Fibroblast of villous mesenchyme (primary cell): ENCODE measurements at regions not wholly inside any gene's neighbourhood (a gene's known extent, or its start where the extent isn't known, plus 50 kb on each side); places are given as distances from the start of the nearest gene placed in this dataset.

Source experiments
- DNase-seq: peaks from one replicate; pipeline ENCODE4 v3.0.0-alpha.2; 2010; ENCODE audit warnings: low read depth
- H3K4me3 ChIP-seq: 2 replicates; pipeline ENCODE4 v1.5.1; 2011; ENCODE audit warnings: low read depth, mild to moderate bottlenecking, low read length
- TF ChIP-seq, protein P1 (sequence below): IDR thresholded peaks from 2 replicates; pipeline ENCODE4 v1.5.1; 2012; ENCODE audit warnings: low read depth, mild to moderate bottlenecking, low read length; ENCODE audit not compliant: insufficient read depth

DNA sequence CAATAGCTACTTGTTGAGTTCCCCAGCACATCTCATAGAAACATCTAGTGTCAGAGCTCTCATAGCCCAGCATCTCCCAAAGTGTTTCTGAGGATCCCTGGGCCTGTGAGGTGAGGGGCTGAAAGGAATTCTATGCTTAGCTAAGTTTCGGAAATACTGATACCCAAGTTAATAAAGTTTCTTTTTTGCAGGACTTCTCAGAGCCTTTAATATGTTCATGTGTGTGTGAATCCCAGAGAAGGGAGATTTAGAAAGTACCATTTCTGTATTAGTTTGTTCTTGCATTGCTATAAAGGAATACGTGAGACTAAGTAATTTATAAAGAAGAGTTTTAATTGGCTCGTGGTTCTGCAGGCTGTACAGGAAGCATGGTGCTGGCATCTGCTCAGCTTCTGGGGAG lies 211.2 kb downstream of the TSN start:
- no peak overlapping the region for H3K4me3 ChIP-seq
- no peak for DNase-seq
- TF ChIP-seq, protein P1, sequence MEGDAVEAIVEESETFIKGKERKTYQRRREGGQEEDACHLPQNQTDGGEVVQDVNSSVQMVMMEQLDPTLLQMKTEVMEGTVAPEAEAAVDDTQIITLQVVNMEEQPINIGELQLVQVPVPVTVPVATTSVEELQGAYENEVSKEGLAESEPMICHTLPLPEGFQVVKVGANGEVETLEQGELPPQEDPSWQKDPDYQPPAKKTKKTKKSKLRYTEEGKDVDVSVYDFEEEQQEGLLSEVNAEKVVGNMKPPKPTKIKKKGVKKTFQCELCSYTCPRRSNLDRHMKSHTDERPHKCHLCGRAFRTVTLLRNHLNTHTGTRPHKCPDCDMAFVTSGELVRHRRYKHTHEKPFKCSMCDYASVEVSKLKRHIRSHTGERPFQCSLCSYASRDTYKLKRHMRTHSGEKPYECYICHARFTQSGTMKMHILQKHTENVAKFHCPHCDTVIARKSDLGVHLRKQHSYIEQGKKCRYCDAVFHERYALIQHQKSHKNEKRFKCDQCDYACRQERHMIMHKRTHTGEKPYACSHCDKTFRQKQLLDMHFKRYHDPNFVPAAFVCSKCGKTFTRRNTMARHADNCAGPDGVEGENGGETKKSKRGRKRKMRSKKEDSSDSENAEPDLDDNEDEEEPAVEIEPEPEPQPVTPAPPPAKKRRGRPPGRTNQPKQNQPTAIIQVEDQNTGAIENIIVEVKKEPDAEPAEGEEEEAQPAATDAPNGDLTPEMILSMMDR, result no peak

GRCh38 chr2:121969166-121969565 lies 213.7 kb downstream of the TSN start:
- TF ChIP-seq, protein P1, result no peak
- no peak overlapping the region for H3K4me3 ChIP-seq
- no peak for DNase-seq

GRCh38 chr2:121969766-121970639 lies 214.6 kb downstream of the TSN start:
- TF ChIP-seq, protein P1, result no peak
- no peak for DNase-seq
- H3K4me3 ChIP-seq, result no peak overlapping the region

GRCh38 chr2:121972203-121972602 lies 216.8 kb downstream of the TSN start:
- TF ChIP-seq, protein P1, result no peak
- DNase-seq, result no peak
- no peak overlapping the region for H3K4me3 ChIP-seq

- peak; percentile 72 for DNase-seq
- TF ChIP-seq, protein P1, result peak; percentile 57
- peak overlapping the region; percentile 34 for H3K4me3 ChIP-seq
Observed at GRCh38 chr2:121974897-121975661, 219.6 kb downstream of the TSN start.

DNA sequence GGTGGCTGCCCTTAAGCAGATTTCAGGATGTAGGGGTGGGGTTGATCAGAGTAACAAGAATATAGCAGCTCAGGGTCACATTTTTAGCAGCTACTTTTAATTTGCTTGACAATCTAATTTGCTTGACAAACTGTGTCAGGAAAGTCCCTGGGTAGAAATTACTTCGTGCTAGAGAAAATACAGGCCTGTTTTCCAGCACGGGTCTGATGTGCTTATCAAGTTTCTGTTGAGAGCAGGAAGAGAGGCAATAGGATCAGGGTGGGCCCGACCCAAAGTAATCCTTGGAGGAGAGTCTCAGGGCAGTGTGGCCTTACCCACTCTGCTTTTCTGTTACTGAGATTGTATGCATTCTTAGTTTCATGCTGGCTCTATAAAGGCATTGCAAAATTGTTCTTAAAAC lies 221.5 kb downstream of the TSN start:
- TF ChIP-seq, protein P1, result no peak
- no peak for DNase-seq
- H3K4me3 ChIP-seq, result no peak overlapping the region
